HUES64 (cell line): ENCODE measurements at regions not wholly inside any gene's neighbourhood (a gene's known extent, or its start where the extent isn't known, plus 50 kb on each side); places are given as distances from the start of the nearest gene placed in this dataset.

Source experiments
- H3K27ac ChIP-seq: 2 replicates; pipeline ENCODE4 v1.7.0; 2013; ENCODE audit warnings: low read depth, low read length, inconsistent platforms
- H3K27me3 ChIP-seq: 2 replicates; pipeline ENCODE4 v1.6.1; 2013; ENCODE audit warnings: mild to moderate bottlenecking, low read length; ENCODE audit not compliant: insufficient read depth
- H3K36me3 ChIP-seq: 2 replicates; pipeline ENCODE4 v1.6.1; 2013; ENCODE audit warnings: mild to moderate bottlenecking, low read length; ENCODE audit not compliant: insufficient read depth
- H3K4me1 ChIP-seq: 2 replicates; pipeline ENCODE4 v1.6.1; 2013; ENCODE audit warnings: mild to moderate bottlenecking, low read length, moderate library complexity; ENCODE audit not compliant: insufficient read depth
- H3K4me3 ChIP-seq: 2 replicates; pipeline ENCODE4 v1.5.1; 2013; ENCODE audit warnings: mild to moderate bottlenecking, low read length, moderate library complexity
- H3K9ac ChIP-seq: 2 replicates; pipeline ENCODE4 v1.6.1; 2013; ENCODE audit warnings: mild to moderate bottlenecking, low read depth, low read length
- H3K9me3 ChIP-seq: 2 replicates; pipeline ENCODE4 v1.6.1; 2013; ENCODE audit warnings: low read depth, low read length; ENCODE audit not compliant: insufficient read depth
- WGBS: fragments of 150-250, 120-280 bp; methylation state at CpG from one replicate; pipeline ENCODE4 v1.1.7; 2013; ENCODE audit warnings: missing lambda C conversion rate; 5-methylcytosine and 5-hydroxymethylcytosine counted together

DNA sequence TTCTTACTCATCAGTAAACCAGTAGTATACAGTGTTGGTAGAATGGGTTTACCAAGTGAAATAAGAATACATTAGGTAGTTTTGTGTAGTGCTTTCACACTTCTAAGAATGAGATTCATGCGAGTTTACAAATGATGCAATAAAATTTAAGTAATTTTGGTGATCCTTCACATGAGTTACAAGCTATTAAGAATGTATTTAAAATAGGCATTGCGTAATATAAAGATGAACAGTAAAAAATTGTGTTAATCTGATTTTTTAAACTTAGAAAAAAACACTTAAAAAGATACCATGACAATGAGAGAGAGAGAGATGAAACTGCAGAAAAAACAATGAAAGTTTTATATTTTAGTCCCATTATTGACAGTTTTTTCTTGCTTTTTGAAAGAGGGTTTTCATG is 570.5 kb downstream of the SLITRK6 start:
- H3K27ac ChIP-seq, result no peak overlapping the region
- no peak overlapping the region for H3K4me3 ChIP-seq
- no peaks in the 10 kb centered on the region for H3K27me3 ChIP-seq
- no peaks in the 10 kb centered on the region for H3K9me3 ChIP-seq
- no peaks in the 10 kb centered on the region for H3K4me1 ChIP-seq
- 96% methylated on average over 1 of the region's 2 CpGs for WGBS
- H3K36me3 ChIP-seq, result no peaks in the 10 kb centered on the region
- no peak overlapping the region for H3K9ac ChIP-seq

DNA sequence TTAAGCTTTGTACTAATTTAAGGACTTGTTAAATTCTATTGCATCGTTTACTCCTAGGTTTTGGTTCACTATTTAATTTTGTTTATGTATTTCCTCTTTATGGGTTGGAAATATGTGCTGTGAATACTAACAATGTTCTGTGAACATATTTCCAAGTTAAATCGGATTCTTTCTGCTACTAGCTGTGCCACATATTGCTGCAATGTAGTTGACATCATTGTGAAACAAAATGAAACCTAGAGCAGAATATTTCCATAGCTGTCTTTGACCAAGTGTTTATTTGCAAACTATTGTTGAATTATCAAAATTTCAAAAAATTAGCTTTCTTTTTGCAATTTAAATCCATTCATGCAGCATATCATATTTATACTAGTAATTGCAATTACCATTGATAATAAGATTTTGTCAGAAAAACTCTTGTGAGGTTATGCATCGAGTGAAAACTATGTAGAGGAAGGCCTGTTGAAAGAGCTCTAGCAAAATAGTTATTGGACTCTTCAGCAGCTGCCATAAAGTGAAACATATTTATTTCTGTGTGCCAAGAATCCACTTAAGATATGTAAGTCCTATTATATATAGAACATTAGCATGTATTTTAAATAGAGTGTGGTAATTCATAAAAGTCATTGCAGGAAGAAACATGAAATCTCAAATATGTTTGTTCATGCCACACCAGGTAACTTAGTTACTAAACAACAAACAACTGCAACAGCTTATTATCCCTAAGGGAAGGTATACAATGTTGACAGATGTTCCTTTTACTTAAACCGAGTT is 575.1 kb downstream of the SLITRK6 start:
- no peak overlapping the region for H3K4me3 ChIP-seq
- no peak overlapping the region for H3K27ac ChIP-seq
- H3K36me3 ChIP-seq, result no peaks in the 10 kb centered on the region
- no peaks in the 10 kb centered on the region for H3K27me3 ChIP-seq
- WGBS, result 96% methylated on average over 4 of the region's 4 CpGs
- no peaks in the 10 kb centered on the region for H3K4me1 ChIP-seq
- H3K9me3 ChIP-seq, result no peaks in the 10 kb centered on the region
- no peak overlapping the region for H3K9ac ChIP-seq

DNA sequence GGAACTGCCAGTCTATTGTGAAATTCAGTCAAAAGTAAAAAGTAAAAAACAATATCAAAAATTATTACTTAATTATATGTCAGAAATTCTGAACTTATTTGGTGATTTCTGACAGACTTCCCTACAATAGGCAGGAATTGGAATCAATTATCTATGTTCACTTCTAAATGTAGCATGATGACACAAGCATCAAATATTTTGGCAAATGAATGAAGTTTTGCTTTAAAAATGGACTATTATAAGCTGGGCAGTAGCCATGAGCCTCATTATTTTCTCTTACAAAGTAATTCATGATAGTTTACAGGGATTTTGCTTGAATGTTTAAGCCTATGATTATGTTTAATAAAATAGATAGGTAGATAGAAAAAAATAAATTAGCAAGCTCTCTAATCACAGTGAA is 582.6 kb downstream of the SLITRK6 start:
- Histone ChIP-seq H3K27ac (no peak overlapping the region), H3K27me3 (no peaks in the 10 kb centered on the region), H3K36me3 (no peaks in the 10 kb centered on the region), H3K4me1 (no peaks in the 10 kb centered on the region), H3K9me3 (no peaks in the 10 kb centered on the region), H3K9ac (no peak overlapping the region), H3K4me3 (no peak overlapping the region)

DNA sequence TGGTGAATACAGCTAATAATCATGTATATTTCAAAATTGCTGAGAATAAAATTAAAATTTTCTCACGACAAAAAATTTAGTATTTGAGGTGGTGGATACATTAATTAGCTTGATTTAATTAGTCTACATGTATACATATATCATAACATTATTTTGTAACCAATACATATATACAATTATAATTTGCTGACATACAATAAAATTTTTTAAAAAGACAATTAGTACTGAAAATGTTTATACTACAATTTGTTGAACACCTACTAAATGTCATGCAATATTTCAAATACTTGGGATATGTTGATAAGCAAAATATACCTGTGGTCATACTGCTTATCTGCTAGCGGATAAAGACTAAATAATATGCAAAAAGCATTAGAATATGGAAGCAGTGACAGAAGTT is 586.5 kb downstream of the SLITRK6 start:
- H3K36me3 ChIP-seq, result no peaks in the 10 kb centered on the region
- H3K27me3 ChIP-seq, result no peaks in the 10 kb centered on the region
- H3K9me3 ChIP-seq, result 0 out of 2 replicates have a peak, but pooled peaks cover 7% of the 10 kb centered on the region
- H3K27ac ChIP-seq, result no peak overlapping the region
- WGBS, result 90% methylated on average over 1 of the region's 2 CpGs
- no peaks in the 10 kb centered on the region for H3K4me1 ChIP-seq
- H3K4me3 ChIP-seq, result no peak overlapping the region
- no peak overlapping the region for H3K9ac ChIP-seq

GRCh38 chr13:85204668-85205344 is 594.4 kb downstream of the SLITRK6 start:
- H3K27me3 ChIP-seq, result no peaks in the 10 kb centered on the region
- no peak overlapping the region for H3K27ac ChIP-seq
- H3K9me3 ChIP-seq, result 0 out of 2 replicates have a peak, but pooled peaks cover 7% of the 10 kb centered on the region
- H3K36me3 ChIP-seq, result no peaks in the 10 kb centered on the region
- H3K4me1 ChIP-seq, result no peaks in the 10 kb centered on the region
- no peak overlapping the region for H3K4me3 ChIP-seq
- WGBS, result 96% methylated on average over 53 of the region's 53 CpGs
- no peak overlapping the region for H3K9ac ChIP-seq

DNA sequence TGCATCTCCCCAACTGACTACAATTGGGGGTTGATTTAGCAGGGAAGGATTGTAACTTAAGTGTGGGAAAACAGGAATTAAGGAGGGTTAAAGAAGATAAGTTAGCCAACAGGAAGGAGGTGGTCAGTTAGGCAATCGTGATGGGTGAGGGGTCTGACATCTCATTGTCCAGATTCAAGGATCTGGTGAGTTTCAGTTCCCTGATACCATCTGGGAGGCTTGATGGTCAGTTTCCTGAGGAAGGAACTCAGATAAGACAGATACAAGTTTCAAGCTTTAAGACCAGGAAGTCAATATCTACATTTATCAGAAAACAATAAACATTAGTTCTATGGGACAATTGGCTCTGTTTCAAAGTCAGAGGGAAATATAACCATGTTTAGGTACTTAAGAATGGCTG is 601.8 kb downstream of the SLITRK6 start:
- Histone ChIP-seq H3K4me1 (no peaks in the 10 kb centered on the region), H3K4me3 (no peak overlapping the region), H3K9ac (no peak overlapping the region), H3K9me3 (no peaks in the 10 kb centered on the region), H3K27me3 (no peaks in the 10 kb centered on the region), H3K36me3 (no peaks in the 10 kb centered on the region), H3K27ac (no peak overlapping the region)
- 88% methylated on average over 1 of the region's 1 CpG for WGBS

DNA sequence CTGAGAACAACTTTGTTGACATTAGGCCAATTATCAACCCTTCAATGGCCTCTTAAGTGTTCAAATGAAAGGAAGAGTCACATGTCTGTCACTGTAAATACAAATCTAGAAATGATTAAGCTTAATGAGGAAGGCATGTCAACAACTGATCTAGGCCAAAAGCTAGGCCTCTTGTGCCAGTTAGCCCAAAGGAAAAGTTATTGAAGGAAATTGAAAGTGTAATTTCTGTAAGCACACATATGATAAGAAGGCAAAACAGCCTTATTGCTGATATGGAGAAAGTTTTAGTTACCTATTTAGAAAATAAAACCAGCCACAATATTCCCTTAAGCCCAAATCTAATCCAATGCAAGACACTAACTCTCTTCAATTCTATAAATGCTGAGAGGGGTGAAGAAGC is 604.7 kb downstream of the SLITRK6 start:
- Histone ChIP-seq H3K27me3 (no peaks in the 10 kb centered on the region), H3K4me1 (no peaks in the 10 kb centered on the region), H3K9ac (no peak overlapping the region), H3K4me3 (no peak overlapping the region), H3K27ac (no peak overlapping the region), H3K36me3 (no peaks in the 10 kb centered on the region), H3K9me3 (no peaks in the 10 kb centered on the region)

DNA sequence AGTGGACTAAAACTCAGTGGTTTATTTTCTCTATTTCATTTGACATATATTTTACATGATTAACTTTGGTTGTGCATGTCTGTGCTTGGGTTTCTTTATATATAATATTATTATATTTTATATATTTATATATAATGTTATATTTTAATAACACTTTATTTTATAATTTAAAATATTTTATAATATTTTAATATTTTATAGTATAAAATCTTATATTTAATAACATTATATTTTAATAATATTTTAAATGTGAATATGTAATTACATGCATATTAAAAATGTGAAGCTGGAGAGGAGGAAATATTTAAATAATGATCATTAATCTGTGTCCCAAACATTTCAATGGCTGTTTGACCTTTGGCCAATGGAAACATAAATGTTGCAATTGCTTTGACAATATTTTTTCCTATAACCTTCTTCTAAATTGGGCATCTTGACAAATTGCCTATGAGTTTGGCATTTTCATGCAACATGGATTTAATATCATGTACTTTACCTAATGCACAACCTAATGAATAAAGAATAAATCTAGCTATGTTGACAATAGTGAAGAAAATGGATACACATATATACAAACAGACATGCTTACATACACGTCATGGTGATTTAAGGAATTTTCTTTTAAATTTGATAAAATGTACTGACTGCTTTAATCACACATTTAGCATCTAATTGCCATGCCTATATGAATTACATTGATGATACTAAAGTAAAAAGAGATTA is 607.1 kb downstream of the SLITRK6 start:
- H3K9ac ChIP-seq, result no peak overlapping the region
- H3K4me3 ChIP-seq, result no peak overlapping the region
- no peaks in the 10 kb centered on the region for H3K27me3 ChIP-seq
- no peaks in the 10 kb centered on the region for H3K36me3 ChIP-seq
- WGBS, result no CpG with 5 or more reads among the region's 1 CpG
- no peaks in the 10 kb centered on the region for H3K4me1 ChIP-seq
- no peak overlapping the region for H3K27ac ChIP-seq
- H3K9me3 ChIP-seq, result no peaks in the 10 kb centered on the region

DNA sequence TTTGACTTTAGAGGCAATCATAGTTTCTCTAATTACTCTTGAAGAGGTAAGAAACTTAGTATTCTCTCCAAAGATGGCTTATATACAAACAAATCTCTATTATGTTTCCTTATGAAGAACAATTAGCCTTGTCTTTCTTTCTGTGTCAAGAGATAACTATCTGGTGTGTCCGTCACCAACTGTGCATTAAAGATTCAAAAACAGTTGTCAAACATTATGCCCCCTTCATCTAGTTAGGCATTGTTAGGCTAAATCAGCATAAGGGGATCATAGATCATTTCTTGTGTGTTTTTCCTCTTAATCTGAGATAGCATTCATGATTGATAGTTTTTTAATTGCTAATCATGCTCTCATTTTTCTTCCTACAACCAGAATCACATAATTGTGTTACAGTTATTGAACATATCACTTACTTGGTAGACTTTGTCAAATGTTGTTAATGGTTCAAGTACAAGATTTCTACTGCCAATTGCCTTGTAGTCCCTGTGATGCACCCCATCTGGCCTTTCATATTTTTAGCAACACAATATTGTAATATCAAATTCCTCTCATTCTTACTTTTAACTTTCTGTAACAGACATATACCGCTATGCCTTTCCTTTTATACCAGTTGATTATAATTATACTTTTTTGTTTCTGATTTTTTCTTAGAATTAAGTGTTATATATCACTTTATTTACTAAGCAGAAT is 612.7 kb downstream of the SLITRK6 start:
- H3K27me3 ChIP-seq, result no peaks in the 10 kb centered on the region
- H3K4me1 ChIP-seq, result no peaks in the 10 kb centered on the region
- no peaks in the 10 kb centered on the region for H3K9me3 ChIP-seq
- WGBS, result 100% methylated on average over 1 of the region's 2 CpGs
- H3K27ac ChIP-seq, result no peak overlapping the region
- H3K36me3 ChIP-seq, result no peaks in the 10 kb centered on the region
- H3K9ac ChIP-seq, result no peak overlapping the region
- no peak overlapping the region for H3K4me3 ChIP-seq

DNA sequence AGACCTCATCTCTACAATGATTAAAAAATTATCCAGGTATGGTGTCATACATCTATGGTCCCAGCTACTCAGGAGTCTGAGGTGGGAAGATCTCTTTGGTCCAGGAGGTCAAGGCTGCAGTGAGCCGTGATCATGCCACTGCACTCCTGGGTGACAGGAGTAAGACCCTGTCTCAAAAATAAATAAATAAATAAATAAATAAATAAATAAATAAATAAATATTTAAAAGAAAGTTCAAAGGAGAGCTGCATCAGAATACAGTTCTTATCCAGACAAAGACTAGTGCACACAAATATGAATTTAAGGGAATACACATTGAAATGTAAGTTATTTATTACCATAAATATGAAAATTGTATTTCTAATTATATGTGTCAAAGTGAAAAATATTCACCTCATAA is 624.9 kb downstream of the SLITRK6 start:
- Histone ChIP-seq H3K9ac (no peak overlapping the region), H3K4me1 (no peaks in the 10 kb centered on the region), H3K9me3 (no peaks in the 10 kb centered on the region), H3K27ac (no peak overlapping the region), H3K36me3 (no peaks in the 10 kb centered on the region), H3K4me3 (no peak overlapping the region), H3K27me3 (no peaks in the 10 kb centered on the region)
- WGBS, result 100% methylated on average over 1 of the region's 1 CpG

GRCh38 chr13:85170372-85170771 is 628.8 kb downstream of the SLITRK6 start:
- Histone ChIP-seq H3K36me3 (no peaks in the 10 kb centered on the region), H3K4me3 (no peak overlapping the region), H3K9me3 (no peaks in the 10 kb centered on the region), H3K27me3 (no peaks in the 10 kb centered on the region), H3K9ac (no peak overlapping the region), H3K27ac (no peak overlapping the region), H3K4me1 (no peaks in the 10 kb centered on the region)
- 77% methylated on average over 1 of the region's 1 CpG for WGBS
